ENCODE measurements at regions not wholly inside any gene's neighbourhood (a gene's known extent, or its start where the extent isn't known, plus 50 kb on each side); places are given as distances from the start of the nearest gene placed in this dataset.
"Not testable (repeated sequence)": the region's sequence is repeated elsewhere in the genome, so short reads cannot be mapped to it uniquely, and the experiment has no call there.

DNA sequence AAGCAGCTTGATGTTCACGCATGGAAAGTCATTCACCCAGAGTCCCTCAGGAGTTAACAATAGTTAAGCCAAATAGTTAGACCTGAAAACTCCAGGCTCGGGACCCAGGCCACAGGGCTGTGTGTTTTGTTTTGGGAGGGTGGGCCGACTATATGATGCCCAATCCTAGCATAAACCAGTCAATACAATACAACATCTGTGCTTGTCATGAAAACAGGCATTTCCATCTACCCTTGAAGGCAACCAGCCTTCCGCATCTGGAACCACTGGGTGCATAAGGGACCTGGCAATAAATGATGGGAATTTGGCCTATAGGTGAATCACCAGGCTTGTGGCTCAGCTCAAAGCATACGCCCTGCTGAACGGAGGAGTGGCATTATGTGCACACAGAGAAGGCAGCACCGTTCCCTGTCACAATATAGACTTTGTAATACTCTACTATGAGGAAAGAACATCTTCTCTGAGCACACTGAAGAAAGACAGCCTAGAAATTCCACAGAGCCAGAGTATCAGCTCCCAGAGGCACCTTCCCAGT is 91.0 kb upstream of the FOXN3 start:
- Histone ChIP-seq H3K27ac (replicated peaks) (no peak overlapping the region), H3K27me3 (ENCODE audit: insufficient read depth, poor library complexity, severe bottlenecking) (peaks cover 5% of the 10 kb centered on the region), H3K4me3 (replicated peaks; ENCODE audit: insufficient read depth, low read length) (no peak overlapping the region)
- no peak for DNase-seq (ENCODE audit: low read depth in 1 of 2, low spot score in 1 of 2)
- TF ChIP-seq, protein P1, sequence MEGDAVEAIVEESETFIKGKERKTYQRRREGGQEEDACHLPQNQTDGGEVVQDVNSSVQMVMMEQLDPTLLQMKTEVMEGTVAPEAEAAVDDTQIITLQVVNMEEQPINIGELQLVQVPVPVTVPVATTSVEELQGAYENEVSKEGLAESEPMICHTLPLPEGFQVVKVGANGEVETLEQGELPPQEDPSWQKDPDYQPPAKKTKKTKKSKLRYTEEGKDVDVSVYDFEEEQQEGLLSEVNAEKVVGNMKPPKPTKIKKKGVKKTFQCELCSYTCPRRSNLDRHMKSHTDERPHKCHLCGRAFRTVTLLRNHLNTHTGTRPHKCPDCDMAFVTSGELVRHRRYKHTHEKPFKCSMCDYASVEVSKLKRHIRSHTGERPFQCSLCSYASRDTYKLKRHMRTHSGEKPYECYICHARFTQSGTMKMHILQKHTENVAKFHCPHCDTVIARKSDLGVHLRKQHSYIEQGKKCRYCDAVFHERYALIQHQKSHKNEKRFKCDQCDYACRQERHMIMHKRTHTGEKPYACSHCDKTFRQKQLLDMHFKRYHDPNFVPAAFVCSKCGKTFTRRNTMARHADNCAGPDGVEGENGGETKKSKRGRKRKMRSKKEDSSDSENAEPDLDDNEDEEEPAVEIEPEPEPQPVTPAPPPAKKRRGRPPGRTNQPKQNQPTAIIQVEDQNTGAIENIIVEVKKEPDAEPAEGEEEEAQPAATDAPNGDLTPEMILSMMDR (IDR thresholded peaks at IDR 0.05; ENCODE audit: insufficient read depth, low read length), result no peak
- TF ChIP-seq, protein P2, sequence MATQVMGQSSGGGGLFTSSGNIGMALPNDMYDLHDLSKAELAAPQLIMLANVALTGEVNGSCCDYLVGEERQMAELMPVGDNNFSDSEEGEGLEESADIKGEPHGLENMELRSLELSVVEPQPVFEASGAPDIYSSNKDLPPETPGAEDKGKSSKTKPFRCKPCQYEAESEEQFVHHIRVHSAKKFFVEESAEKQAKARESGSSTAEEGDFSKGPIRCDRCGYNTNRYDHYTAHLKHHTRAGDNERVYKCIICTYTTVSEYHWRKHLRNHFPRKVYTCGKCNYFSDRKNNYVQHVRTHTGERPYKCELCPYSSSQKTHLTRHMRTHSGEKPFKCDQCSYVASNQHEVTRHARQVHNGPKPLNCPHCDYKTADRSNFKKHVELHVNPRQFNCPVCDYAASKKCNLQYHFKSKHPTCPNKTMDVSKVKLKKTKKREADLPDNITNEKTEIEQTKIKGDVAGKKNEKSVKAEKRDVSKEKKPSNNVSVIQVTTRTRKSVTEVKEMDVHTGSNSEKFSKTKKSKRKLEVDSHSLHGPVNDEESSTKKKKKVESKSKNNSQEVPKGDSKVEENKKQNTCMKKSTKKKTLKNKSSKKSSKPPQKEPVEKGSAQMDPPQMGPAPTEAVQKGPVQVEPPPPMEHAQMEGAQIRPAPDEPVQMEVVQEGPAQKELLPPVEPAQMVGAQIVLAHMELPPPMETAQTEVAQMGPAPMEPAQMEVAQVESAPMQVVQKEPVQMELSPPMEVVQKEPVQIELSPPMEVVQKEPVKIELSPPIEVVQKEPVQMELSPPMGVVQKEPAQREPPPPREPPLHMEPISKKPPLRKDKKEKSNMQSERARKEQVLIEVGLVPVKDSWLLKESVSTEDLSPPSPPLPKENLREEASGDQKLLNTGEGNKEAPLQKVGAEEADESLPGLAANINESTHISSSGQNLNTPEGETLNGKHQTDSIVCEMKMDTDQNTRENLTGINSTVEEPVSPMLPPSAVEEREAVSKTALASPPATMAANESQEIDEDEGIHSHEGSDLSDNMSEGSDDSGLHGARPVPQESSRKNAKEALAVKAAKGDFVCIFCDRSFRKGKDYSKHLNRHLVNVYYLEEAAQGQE (IDR thresholded peaks at IDR 0.05; ENCODE audit: insufficient replicate concordance, low read depth), result no peak
- TF ChIP-seq POLR2AphosphoS5 (IDR thresholded peaks at IDR 0.05; ENCODE audit: low read depth), result no peak
- no peak for TF ChIP-seq SPI1 (IDR thresholded peaks at IDR 0.05; ENCODE audit: borderline replicate concordance, low read depth)

DNA sequence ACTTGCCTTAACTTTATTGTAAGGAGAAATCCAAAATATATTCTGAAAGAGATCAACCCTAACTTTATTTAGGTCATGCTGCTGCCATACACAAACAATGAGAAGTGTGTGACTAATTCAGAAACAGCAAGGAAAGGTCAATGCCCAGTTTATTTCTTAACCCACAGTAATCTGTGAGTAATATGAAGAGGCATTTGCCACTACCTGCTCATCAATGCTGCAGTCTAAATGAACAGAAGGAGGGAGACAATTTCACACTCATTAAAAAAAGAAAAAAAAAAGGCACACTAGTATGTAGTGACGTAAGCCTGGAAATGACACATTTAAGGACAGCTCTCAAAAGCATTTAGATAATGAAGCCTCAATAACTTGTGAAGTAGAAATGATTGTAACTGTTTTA is 90.5 kb upstream of the FOXN3 start:
- DNase-seq (ENCODE audit: low read depth in 1 of 2, low spot score in 1 of 2), result no peak
- Histone ChIP-seq H3K4me3 (replicated peaks; ENCODE audit: insufficient read depth, low read length) (no peak overlapping the region), H3K27ac (replicated peaks) (no peak overlapping the region), H3K27me3 (ENCODE audit: insufficient read depth, poor library complexity, severe bottlenecking) (peaks cover 9% of the 10 kb centered on the region)
- TF ChIP-seq, protein P1 (IDR thresholded peaks at IDR 0.05; ENCODE audit: insufficient read depth, low read length), result no peak
- TF ChIP-seq SPI1 (IDR thresholded peaks at IDR 0.05; ENCODE audit: borderline replicate concordance, low read depth), result no peak
- TF ChIP-seq, protein P2 (IDR thresholded peaks at IDR 0.05; ENCODE audit: insufficient replicate concordance, low read depth), result no peak
- no peak for TF ChIP-seq POLR2AphosphoS5 (IDR thresholded peaks at IDR 0.05; ENCODE audit: low read depth)
- TF ChIP-seq GABPA (IDR thresholded peaks at IDR 0.05; ENCODE audit: low read depth), result no peak

DNA sequence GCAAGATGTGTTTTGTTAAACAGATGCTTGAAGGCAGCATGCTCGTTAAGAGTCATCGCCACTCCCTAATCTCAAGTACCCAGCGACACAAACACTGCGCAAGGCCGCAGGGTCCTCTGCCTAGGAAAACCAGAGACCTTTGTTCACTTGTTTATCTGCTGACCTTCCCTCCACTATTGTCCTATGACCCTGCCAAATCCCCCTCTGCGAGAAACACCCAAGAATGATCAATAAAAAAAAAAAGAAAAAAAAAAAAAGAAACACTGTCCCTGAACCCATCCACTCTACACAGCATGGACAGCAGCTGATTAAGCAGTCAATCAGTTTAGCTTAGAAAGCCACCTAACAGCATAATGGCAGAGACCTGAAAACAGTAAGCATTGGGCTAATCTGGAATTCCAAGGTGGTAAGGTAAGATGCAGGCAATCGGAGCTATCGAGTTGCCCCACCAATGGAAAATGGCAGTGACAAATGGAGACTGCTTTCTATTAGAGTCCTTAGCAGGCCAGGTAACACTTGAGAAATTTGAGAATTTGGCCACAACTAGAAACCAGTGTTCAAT is 89.9 kb upstream of the FOXN3 start:
- not testable (repeated sequence) for H3K27ac ChIP-seq (replicated peaks); H3K4me3 ChIP-seq (replicated peaks; ENCODE audit: insufficient read depth, low read length)
- peaks cover 12% of the 10 kb centered on the region for H3K27me3 ChIP-seq (ENCODE audit: insufficient read depth, poor library complexity, severe bottlenecking)

DNA sequence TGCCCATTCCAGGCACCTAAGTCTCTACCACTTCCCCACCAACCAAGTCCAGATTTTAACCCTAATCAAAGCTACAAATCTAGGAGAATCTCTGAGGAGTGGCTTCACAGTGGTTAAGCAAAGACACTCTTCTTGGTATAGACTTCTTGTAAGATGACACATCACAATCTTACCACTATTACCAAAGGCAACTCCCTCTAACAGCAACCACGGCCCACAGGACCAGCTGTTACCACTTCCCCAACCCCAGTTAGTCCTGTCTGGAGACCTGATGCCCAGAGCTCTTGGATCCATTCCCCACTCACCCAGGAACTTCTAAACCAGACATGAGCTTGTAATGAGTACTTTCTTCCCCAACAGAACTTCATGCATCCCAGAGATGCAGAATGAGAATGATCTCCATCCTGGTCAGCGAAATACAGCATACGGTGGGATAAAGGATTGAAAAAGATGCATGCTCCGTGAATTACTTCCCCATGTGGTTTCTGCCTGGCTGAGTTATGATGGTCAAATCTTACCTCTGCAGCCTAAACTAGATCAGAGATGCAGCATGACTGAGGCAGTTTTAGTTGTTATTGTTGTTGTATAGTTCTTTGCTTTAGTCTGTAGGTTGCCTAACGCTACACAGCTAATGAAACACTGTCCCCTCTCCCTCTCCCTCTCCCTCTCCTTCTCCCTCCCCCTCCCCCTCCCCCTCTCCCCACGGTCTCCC is 87.7 kb upstream of the FOXN3 start:
- Histone ChIP-seq H3K27me3 (ENCODE audit: insufficient read depth, poor library complexity, severe bottlenecking) (peaks cover 13% of the 10 kb centered on the region), H3K4me3 (replicated peaks; ENCODE audit: insufficient read depth, low read length) (no peak overlapping the region), H3K27ac (replicated peaks) (no peak overlapping the region)
- peak; percentile 89 to 92 for DNase-seq (ENCODE audit: low read depth in 1 of 2, low spot score in 1 of 2)
- TF ChIP-seq, protein P1 (IDR thresholded peaks at IDR 0.05; ENCODE audit: insufficient read depth, low read length), result no peak
- TF ChIP-seq POLR2AphosphoS5 (IDR thresholded peaks at IDR 0.05; ENCODE audit: low read depth) (peak; percentile 100), GABPA (IDR thresholded peaks at IDR 0.05; ENCODE audit: low read depth) (peak; percentile 69; the same call in 1 of the 2 replicates), SPI1 (IDR thresholded peaks at IDR 0.05; ENCODE audit: borderline replicate concordance, low read depth) (peak; percentile 86)
- TF ChIP-seq, protein P2 (IDR thresholded peaks at IDR 0.05; ENCODE audit: insufficient replicate concordance, low read depth), result no peak

More for the DNA sequence above, 89.9 kb upstream of the FOXN3 start:
- DNase-seq (ENCODE audit: low read depth in 1 of 2, low spot score in 1 of 2), result not testable (repeated sequence)
